Hepatic stellate cell (primary cell): ENCODE measurements at regions not wholly inside any gene's neighbourhood (a gene's known extent, or its start where the extent isn't known, plus 50 kb on each side); places are given as distances from the start of the nearest gene placed in this dataset.

Experiments
- DNase-seq: peaks from one replicate; pipeline ENCODE4 v3.0.0; 2011; ENCODE audit warnings: low spot score

DNA sequence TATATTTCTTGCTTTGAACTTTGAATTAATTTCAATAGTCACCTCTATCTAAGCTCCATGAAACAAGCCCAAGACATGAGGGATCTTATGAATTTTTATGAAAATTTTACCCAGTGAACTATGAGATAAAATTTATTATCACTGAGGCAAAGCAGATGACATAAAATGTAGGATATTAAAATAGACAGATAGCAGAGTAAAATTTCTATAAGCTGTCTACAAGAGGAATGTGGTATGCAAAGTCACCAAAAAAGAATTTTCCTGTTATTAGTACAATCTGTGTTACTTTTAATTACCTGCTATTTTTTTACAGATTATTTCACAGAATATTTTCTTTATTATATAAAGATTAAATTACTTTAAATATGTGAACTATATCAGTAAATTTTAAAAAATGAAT, 2312.6 kb downstream of the PCDH9 start:
- no peak for DNase-seq

GRCh38 chr13:64912141-64912540, 2318.0 kb downstream of the PCDH9 start:
- DNase-seq, result no peak

GRCh38 chr13:64910096-64910495, 2320.0 kb downstream of the PCDH9 start:
- DNase-seq, result no peak

GRCh38 chr13:64909184-64909583, 2321.0 kb downstream of the PCDH9 start:
- no peak for DNase-seq

- DNase-seq, result no peak
These were observed 2330.1 kb downstream of the PCDH9 start for GRCh38 chr13:64900039-64900438.

GRCh38 chr13:64884976-64885375, 2345.2 kb downstream of the PCDH9 start:
- DNase-seq, result no peak

DNA sequence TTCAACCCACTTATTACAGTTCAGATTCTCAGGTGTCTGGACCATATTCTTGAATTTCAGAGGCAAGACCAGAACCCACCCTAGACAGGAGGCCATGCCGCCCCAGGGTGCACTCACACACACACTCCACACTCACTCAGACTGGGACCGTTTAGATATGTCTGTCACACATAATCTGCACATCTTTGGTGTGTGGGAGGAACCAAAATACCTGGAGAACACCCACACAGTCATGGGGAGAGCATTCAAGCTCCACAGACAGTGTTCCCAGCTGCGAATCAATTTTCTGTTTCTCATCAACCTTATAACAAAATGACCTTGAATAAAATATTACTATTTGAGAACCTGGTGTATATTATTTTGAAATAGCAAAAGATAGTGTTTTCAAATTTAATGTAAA, 2353.0 kb downstream of the PCDH9 start:
- DNase-seq, result no peak

DNA sequence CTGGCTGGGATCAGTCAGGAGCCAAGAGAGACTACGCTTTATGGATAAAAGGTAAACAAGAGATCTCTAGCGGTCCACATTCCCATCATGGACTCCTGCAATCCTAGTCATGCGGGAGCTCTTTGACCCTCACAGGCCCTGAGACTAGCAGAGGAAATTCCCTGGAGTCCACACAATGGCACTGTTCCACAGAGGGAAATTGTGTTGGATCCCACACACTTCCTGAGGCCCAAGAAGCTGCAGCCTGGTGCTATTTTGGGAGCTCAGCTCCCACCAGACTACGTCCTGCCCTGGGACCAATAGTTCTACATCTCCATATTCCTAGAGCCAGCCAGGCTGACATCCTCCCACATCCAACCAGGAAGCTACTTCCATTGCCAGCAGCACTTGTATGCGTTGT, 2358.4 kb downstream of the PCDH9 start:
- DNase-seq, result no peak

DNA sequence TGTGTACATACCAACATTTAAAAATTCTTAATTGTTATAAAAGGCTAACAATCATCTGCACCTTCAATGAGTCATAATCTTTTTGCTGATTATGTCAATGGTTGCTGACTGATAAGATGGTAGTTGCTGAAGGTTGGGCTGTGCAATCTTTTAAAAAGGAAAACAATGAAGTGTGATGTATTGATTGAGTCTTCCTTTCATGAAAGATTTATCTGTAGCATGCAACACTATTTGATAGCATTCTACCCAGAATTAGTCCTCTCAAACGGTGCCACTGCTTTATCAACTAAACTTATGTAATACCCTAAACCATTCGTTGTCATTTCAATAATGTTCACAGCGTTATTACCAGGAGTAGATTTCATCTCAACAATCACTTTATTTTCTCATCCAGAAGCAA, 2360.6 kb downstream of the PCDH9 start:
- no peak for DNase-seq

DNA sequence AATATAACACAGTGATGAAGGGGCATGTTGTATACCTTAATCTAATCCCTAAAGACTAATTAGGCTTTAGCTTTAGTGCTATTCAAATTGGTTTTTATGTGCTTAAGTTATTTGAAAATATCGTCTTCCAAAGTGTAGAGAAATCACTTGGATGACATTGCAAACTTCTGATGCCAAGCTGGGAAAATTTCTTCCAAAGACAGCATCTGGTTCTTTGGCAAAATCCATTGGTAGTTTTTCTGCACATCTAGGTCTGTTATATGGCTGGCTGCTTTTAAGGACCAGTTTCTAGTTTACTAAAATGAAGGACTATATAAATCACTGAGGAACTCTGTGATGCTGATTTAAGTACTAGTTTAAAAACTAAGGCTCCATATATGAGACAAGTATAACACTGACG, 2362.3 kb downstream of the PCDH9 start:
- no peak for DNase-seq

- DNase-seq, result no peak
These were observed 2363.8 kb downstream of the PCDH9 start for GRCh38 chr13:64866331-64866730.

- DNase-seq, result no peak
These were observed 2374.6 kb downstream of the PCDH9 start for GRCh38 chr13:64855506-64855905.

DNA sequence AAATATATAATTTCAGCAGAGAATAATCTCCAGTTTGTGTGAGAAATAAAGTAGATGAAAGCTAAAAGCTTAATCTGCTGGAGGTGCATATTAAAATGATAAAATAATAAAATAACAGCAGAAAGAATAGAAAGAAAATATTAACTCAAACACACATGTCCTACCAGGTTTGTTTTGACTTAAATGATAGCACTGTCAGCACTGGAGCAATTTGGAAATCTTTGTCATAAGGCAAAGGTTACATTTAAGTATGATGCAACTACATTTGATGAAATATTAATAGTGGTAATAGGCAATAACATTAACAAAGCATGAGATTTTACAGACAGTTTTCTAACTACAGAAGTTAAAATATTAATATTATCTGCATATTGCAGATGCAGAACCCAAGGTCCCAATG, 2380.1 kb downstream of the PCDH9 start:
- no peak for DNase-seq

- DNase-seq, result no peak
These were observed 2380.9 kb downstream of the PCDH9 start for GRCh38 chr13:64849196-64849595.

DNA sequence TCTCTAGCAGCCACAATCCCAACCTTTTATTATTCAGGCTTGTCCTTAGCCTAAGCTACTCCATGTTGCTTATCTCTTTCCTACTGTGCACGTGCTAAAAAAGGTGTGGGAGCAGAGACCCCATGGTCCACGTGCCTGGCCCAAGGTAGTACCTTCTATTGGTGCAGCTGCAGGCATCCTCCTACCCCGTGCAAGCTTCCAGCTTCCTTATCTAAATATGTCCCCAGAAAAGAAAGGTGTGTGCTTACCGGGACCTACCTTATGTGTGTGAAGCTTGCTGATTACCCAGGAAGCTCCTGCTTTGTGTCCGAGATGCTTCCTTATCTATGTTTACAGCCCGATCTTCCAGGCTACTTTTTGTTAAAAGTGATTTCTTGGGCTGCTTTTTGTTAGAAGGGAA, 2382.4 kb downstream of the PCDH9 start:
- DNase-seq, result no peak

- no peak for DNase-seq
These were observed 2385.0 kb downstream of the PCDH9 start for GRCh38 chr13:64845110-64845509.

- no peak for DNase-seq
These were observed 2411.1 kb downstream of the PCDH9 start for GRCh38 chr13:64819081-64819480.

DNA sequence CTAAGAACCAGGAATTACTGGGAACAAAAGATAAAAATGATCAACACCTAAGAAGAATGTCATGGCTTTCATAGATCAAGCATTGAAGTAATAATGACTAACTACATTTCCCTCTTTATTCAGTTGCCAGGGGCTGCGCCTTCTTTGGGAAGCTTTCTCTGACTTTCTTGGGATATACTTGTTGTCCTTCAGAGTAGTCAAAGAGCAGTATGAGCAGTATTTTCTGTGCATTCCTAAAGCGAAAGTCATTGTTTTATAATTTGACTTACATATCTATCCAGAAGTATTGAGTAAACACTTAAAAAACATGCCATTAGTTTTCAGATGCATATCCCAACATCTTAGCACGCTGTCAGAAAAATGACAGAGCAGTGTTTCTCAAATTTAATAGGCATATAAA, 2412.4 kb downstream of the PCDH9 start:
- DNase-seq, result no peak

GRCh38 chr13:64810750-64811149, 2419.4 kb downstream of the PCDH9 start:
- DNase-seq, result no peak

DNA sequence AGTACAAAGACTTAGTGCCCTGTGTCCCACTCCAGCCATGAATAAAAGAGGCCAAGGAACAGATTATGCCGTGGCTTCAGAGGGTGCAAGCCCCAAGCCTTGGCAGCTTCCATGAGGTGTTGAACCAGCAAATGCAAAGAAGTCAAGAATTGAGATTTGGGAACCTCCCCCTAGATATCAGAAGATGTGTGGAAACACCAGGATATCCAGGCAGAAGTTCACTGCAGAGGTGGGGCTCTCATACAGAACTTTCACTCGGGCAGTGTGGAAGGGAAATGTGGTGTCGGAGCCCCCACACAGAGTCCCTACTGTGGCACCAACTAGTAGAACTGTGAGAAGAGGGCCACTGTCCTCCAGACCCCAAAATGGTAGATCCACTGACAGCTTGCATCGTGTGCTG, 2421.4 kb downstream of the PCDH9 start:
- DNase-seq, result no peak

DNA sequence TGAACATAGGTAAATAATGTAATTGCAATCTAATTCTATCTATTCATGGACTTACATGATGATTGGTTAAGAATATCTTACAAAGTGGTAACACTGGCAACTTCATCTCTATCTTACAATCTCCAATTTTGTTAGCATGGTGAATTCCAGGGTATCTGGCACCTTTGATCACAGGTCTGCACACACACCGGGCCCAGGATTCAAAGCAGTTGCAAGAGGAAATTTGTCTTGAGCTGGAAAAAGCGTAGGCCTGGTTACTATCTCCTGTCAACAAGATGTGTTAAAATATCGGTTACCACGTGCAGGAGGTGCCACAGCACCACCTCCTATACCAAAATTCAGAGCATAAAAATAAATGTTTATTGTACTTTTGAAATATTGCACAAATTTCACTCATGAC, 2428.4 kb downstream of the PCDH9 start:
- DNase-seq, result no peak

DNA sequence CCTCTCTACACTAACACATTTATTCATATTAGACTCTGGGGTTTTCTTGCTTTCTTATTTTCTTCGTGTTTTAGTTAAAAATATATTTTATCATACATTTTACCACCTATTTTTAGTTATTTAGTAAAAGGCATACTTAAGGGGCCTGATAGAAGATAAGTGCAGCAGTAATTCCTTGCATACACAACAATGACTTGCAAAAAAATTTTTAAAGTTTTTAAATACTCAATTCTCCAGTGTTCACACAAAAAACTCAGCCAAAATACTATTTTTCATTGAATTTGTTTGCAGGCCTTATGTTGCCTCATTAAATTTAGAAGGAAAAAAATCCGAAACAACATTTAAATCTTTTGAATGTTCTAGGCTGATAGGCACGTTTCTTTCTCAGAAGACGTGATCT, 2431.7 kb downstream of the PCDH9 start:
- DNase-seq, result no peak

DNA sequence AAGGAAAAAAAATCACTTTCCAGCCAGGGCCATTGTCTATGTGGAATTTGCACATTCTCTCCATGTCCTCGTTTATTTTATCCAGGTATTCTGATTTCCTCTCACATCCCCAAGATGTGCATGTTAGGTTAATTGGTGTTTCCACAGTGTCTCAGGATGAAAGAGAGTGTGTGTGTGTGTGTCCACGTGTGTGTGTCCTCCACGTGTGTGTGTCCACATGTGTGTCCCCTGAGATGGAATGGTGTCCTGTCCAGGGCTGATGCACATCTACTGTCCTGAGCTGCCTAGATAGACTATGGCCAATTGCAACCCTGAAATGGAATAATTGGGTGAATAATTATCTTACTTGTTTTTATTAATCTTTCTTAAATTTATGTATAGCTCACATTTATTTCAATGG, 2436.5 kb downstream of the PCDH9 start:
- DNase-seq, result no peak

DNA sequence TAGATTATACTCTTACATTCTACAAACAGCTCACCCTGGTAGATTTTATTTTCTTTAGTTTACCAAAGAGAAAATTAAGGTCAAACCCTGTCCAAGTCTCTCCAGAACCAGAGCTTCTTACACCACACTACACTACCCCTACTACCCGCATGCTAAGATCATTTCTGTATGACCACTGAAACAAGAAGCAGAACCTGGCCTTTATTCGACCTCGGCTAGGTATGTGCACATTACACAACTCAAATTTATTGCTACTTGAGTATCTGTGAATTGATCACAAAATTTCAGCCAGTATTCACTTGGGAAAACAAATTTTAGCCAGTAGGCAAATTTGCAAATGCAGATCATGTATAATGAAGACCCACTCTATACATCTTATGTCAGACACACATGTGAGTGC, 2437.0 kb downstream of the PCDH9 start:
- no peak for DNase-seq

GRCh38 chr13:64791373-64791772, 2438.8 kb downstream of the PCDH9 start:
- DNase-seq, result no peak
